CD14-positive monocyte (primary cell): ENCODE measurements at regions not wholly inside any gene's neighbourhood (a gene's known extent, or its start where the extent isn't known, plus 50 kb on each side); places are given as distances from the start of the nearest gene placed in this dataset.

Experiments
- DNase-seq, 3 donors: peaks; one replicate each; pipeline ENCODE4 v3.0.0-alpha.2; 2011 to 2022
- H2AFZ ChIP-seq: 2 replicates; pipeline ENCODE4 v1.6.0; 2012; ENCODE audit warnings: mild to moderate bottlenecking, low read depth, low read length, inconsistent platforms; ENCODE audit not compliant: insufficient read depth, poor library complexity, severe bottlenecking
- H3K27ac ChIP-seq, 2 donors: 1 replicate in 1 of 2; 2 replicates in 1 of 2; pipeline ENCODE4 v1.5.1; 2012 to 2013; ENCODE audit warnings: low read length in 2 of 2, control low read depth in 1 of 2, inconsistent platforms in 1 of 2, low read depth in 1 of 2, mild to moderate bottlenecking in 1 of 2
- H3K27me3 ChIP-seq, 2 donors: one replicate each; pipeline versions ENCODE4 v1.6.0 to v1.6.1; 2011 to 2013; ENCODE audit warnings: low read length in 2 of 2; ENCODE audit not compliant: control insufficient read depth in 2 of 2, insufficient read depth in 2 of 2
- H3K36me3 ChIP-seq, 2 donors: replicated peaks in 1 of 2; 1 replicate in 1 of 2; 2 replicates in 1 of 2; pipeline versions ENCODE4 v1.5.1 to v1.6.1; 2012 to 2013; ENCODE audit warnings: low read length in 2 of 2, control low read depth in 1 of 2, inconsistent platforms in 1 of 2, mild to moderate bottlenecking in 1 of 2; ENCODE audit not compliant: insufficient read depth in 2 of 2, control insufficient read depth in 1 of 2
- H3K4me1 ChIP-seq, 2 donors: 1 replicate in 1 of 2; 2 replicates in 1 of 2; pipeline versions ENCODE4 v1.5.1 to v1.6.1; 2012 to 2013; ENCODE audit warnings: low read length in 2 of 2, control low read depth in 1 of 2, inconsistent platforms in 1 of 2, mild to moderate bottlenecking in 1 of 2, moderate library complexity in 1 of 2; ENCODE audit not compliant: insufficient read depth in 2 of 2, control insufficient read depth in 1 of 2
- H3K4me2 ChIP-seq: replicated peaks from 2 replicates; pipeline ENCODE3; 2012; ENCODE audit warnings: low read length, moderate library complexity, mild to moderate bottlenecking; ENCODE audit not compliant: poor library complexity, severe bottlenecking; ENCODE audit errors: extremely low read depth
- H3K4me3 ChIP-seq, 3 experiments: fragments of 200-600 bp in 1 of 3; sonication (generic) in 1 of 3; replicated peaks in 1 of 3; 1 replicate in 2 of 3; 2 replicates in 1 of 3; pipeline ENCODE4 v1.5.1; 2011 to 2013; ENCODE audit warnings: low read length in 3 of 3, mild to moderate bottlenecking in 3 of 3, control low read depth in 2 of 3, low read depth in 2 of 3, inconsistent platforms in 1 of 3, moderate library complexity in 1 of 3
- H3K79me2 ChIP-seq: 2 replicates; pipeline ENCODE4 v1.6.0; 2012; ENCODE audit warnings: mild to moderate bottlenecking, control low read depth, inconsistent platforms, low read length, moderate library complexity; ENCODE audit not compliant: insufficient read depth
- H3K9ac ChIP-seq: 2 replicates; pipeline ENCODE4 v1.6.0; 2017; ENCODE audit warnings: low read length, mild to moderate bottlenecking; ENCODE audit not compliant: insufficient read depth, poor library complexity, severe bottlenecking
- H3K9me3 ChIP-seq, 2 donors: replicated peaks in 1 of 2; 1 replicate in 1 of 2; 2 replicates in 1 of 2; pipeline versions ENCODE4 v1.5.1 to v1.6.1; 2012 to 2013; ENCODE audit warnings: low read length in 2 of 2, control low read depth in 1 of 2; ENCODE audit not compliant: control insufficient read depth in 1 of 2, insufficient read depth in 1 of 2
- H4K20me1 ChIP-seq: 2 replicates; pipeline ENCODE4 v1.6.0; 2012; ENCODE audit warnings: mild to moderate bottlenecking, low read length, control low read depth, moderate library complexity; ENCODE audit not compliant: insufficient read depth
- H3K27ac Mint-ChIP-seq, 7 donors: one replicate each; pipeline ENCODE4 v1.8.0; 2020; ENCODE audit warnings: mild to moderate bottlenecking in 7 of 7, mixed read lengths in 7 of 7, moderate library complexity in 6 of 7, inconsistent platforms in 2 of 7
- H3K27me3 Mint-ChIP-seq, 3 donors: one replicate each; pipeline ENCODE4 v1.8.0; 2021 to 2022; ENCODE audit warnings: low read depth in 3 of 3, mild to moderate bottlenecking in 3 of 3, mixed read lengths in 3 of 3, moderate library complexity in 3 of 3, inconsistent platforms in 1 of 3
- H3K36me3 Mint-ChIP-seq, 2 donors: one replicate each; pipeline ENCODE4 v1.8.0; 2020; ENCODE audit warnings: mixed read lengths in 2 of 2, inconsistent platforms in 1 of 2, mild to moderate bottlenecking in 1 of 2
- H3K4me1 Mint-ChIP-seq: one replicate; pipeline ENCODE4 v1.8.0; 2020; ENCODE audit warnings: mild to moderate bottlenecking, mixed read lengths
- H3K4me3 Mint-ChIP-seq, 2 donors: one replicate each; pipeline ENCODE4 v1.8.0; 2020; ENCODE audit warnings: mild to moderate bottlenecking in 2 of 2, mixed read lengths in 2 of 2, moderate library complexity in 1 of 2
- H3K9me3 Mint-ChIP-seq, 7 donors: one replicate each; pipeline ENCODE4 v1.8.0; 2020 to 2022; ENCODE audit warnings: mixed read lengths in 7 of 7, mild to moderate bottlenecking in 6 of 7, moderate library complexity in 6 of 7, inconsistent platforms in 2 of 7
- WGBS: methylation state at CpG from one replicate; pipeline ENCODE4 v1.1.5; 2013; ENCODE audit warnings: missing lambda C conversion rate; ENCODE audit not compliant: insufficient coverage; 5-methylcytosine and 5-hydroxymethylcytosine counted together
- intact Hi-C, 2 donors: fragments of 100-400 bp; cut with micrococcal nuclease; formaldehyde crosslinking; loops; one replicate each; pipeline versions ENCODE4 v1.15.0 to v1.15.1; 2023
- TF ChIP-seq, protein P1 (sequence below): fragments of 200-600 bp; IDR thresholded peaks from one replicate; pipeline ENCODE4 v1.8.0; 2022; ENCODE audit warnings: antibody characterized with exemption, mild to moderate bottlenecking

DNA sequence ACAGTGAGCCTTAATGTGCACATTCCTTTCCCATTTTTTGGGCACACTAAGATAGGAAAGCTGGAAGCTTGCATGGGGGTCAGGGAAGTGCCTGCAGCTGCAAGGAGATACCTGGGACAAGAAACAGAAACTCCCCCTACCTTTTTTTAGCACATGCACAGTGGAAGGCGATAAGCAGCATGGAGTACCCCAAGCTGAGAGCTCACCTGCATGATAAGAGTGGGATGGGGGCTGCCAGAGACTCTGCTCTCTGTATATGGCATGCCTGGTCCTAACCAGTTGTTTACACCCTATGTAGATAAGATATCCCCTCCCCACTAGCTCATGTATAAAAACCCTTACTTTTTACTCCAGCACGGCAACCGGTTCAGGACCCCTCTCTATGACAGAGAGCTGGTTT lies 135.9 kb downstream of the TENT5D start:
- intact Hi-C loops = no loop called here
- no CpG with 5 or more reads among the region's 3 CpGs for WGBS
- H3K4me3 Mint-ChIP-seq = no peak overlapping the region

DNA sequence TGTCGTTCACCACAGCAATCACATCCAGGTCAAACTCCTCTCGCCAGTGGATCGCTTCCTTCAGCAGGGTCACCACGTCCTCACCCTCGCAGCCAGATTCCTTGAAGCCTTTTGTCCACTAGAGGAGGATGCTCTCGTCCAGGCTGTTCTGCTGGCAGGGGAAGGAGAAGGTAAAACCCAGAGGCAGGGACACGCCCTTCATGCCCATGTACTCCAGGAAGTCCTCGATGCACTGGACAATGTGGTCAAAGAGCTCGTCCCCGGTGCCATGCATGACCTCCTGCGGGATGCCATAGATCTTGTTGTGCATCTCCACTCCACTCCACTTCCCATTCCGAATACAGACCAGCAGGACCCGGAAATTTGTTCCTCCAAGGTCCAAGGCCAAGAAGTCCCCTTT lies 152.4 kb downstream of the TENT5D start:
- no peaks in the 10 kb centered on the region for H3K79me2 ChIP-seq
- H3K4me1 ChIP-seq = no peaks in the 10 kb centered on the region
- intact Hi-C loops = no loop called here
- H3K9ac ChIP-seq = no peak overlapping the region
- no peak for DNase-seq
- Mint-ChIP-seq H3K27me3 (peaks cover 0 to 4% (median 0%) of the 10 kb centered on the region in 3 donors), H3K4me1 (no peaks in the 10 kb centered on the region), H3K27ac (no peak overlapping the region), H3K4me3 (no peak overlapping the region), H3K36me3 (no peaks in the 10 kb centered on the region), H3K9me3 (peaks cover 1 to 29% (median 12%) of the 10 kb centered on the region in 7 donors)
- H3K9me3 ChIP-seq = peaks cover 0 to 16% of the 10 kb centered on the region in 2 donors
- H3K27ac ChIP-seq = no peak overlapping the region
- H3K4me3 ChIP-seq = no peak overlapping the region
- no peaks in the 10 kb centered on the region for H4K20me1 ChIP-seq
- H3K27me3 ChIP-seq = no peaks in the 10 kb centered on the region
- H3K4me2 ChIP-seq = no peak overlapping the region
- H2AFZ ChIP-seq = no peak overlapping the region
- TF ChIP-seq, protein P1, sequence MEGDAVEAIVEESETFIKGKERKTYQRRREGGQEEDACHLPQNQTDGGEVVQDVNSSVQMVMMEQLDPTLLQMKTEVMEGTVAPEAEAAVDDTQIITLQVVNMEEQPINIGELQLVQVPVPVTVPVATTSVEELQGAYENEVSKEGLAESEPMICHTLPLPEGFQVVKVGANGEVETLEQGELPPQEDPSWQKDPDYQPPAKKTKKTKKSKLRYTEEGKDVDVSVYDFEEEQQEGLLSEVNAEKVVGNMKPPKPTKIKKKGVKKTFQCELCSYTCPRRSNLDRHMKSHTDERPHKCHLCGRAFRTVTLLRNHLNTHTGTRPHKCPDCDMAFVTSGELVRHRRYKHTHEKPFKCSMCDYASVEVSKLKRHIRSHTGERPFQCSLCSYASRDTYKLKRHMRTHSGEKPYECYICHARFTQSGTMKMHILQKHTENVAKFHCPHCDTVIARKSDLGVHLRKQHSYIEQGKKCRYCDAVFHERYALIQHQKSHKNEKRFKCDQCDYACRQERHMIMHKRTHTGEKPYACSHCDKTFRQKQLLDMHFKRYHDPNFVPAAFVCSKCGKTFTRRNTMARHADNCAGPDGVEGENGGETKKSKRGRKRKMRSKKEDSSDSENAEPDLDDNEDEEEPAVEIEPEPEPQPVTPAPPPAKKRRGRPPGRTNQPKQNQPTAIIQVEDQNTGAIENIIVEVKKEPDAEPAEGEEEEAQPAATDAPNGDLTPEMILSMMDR = no peak
- H3K36me3 ChIP-seq = no peaks in the 10 kb centered on the region
- 90% methylated on average over 3 of the region's 13 CpGs for WGBS

More for the DNA sequence above, 135.9 kb downstream of the TENT5D start:
- no peak overlapping the region for H3K27ac Mint-ChIP-seq
- no peaks in the 10 kb centered on the region for H3K4me1 ChIP-seq
- no peak overlapping the region for H3K4me2 ChIP-seq
- no peaks in the 10 kb centered on the region for H4K20me1 ChIP-seq
- no peaks in the 10 kb centered on the region for H3K36me3 ChIP-seq
- no peaks in the 10 kb centered on the region for H3K79me2 ChIP-seq
- no peak overlapping the region for H3K4me3 ChIP-seq
- no peaks in the 10 kb centered on the region for H3K36me3 Mint-ChIP-seq
- no peak overlapping the region for H2AFZ ChIP-seq
- no peaks in the 10 kb centered on the region for H3K27me3 ChIP-seq
- H3K4me1 Mint-ChIP-seq = no peaks in the 10 kb centered on the region
- no peak overlapping the region for H3K27ac ChIP-seq
- no peak overlapping the region for H3K9ac ChIP-seq
- DNase-seq = no peak
- H3K27me3 Mint-ChIP-seq = peaks cover 0 to 5% (median 2%) of the 10 kb centered on the region in 3 donors
- H3K9me3 ChIP-seq = peaks cover 2 to 4% of the 10 kb centered on the region in 2 donors
- TF ChIP-seq, protein P1 = no peak
- H3K9me3 Mint-ChIP-seq = peaks cover 0 to 7% (median 3%) of the 10 kb centered on the region in 7 donors
